ENCODE measurements at regions not wholly inside any gene's neighbourhood (a gene's known extent, or its start where the extent isn't known, plus 50 kb on each side); places are given as distances from the start of the nearest gene placed in this dataset.

GRCh38 chr2:217195658-217196446, 336.0 kb upstream of the TNP1 start:
- Mint-ChIP-seq H3K4me1 (no peaks in the 10 kb centered on the region), H3K4me3 (no peak overlapping the region), H3K27me3 (peaks cover 4% of the 10 kb centered on the region)

GRCh38 chr2:217195016-217195415, 335.2 kb upstream of the TNP1 start:
- peaks cover 4% of the 10 kb centered on the region for H3K27me3 Mint-ChIP-seq

More at GRCh38 chr2:217195658-217196446, 336.0 kb upstream of the TNP1 start:
- CTCF ChIA-PET = interaction anchor here (0.6 kb wide), 1 partner anchor 587 kb away, joined by 3 read pairs; no protein-coding TSS in a partner anchor
- H3K27ac Mint-ChIP-seq = no peak overlapping the region
- DNase-seq = no peak
- H3K9me3 Mint-ChIP-seq = no peaks in the 10 kb centered on the region
- H3K36me3 Mint-ChIP-seq = no peaks in the 10 kb centered on the region

GRCh38 chr2:217193431-217194340, 333.8 kb upstream of the TNP1 start:
- CTCF ChIA-PET = no interaction called here
- H3K27ac Mint-ChIP-seq = no peak overlapping the region
- H3K4me1 Mint-ChIP-seq = no peaks in the 10 kb centered on the region
- H3K27me3 Mint-ChIP-seq = peaks cover 8% of the 10 kb centered on the region
- H3K9me3 Mint-ChIP-seq = no peaks in the 10 kb centered on the region
- H3K4me3 Mint-ChIP-seq = no peak overlapping the region
- no peak for DNase-seq
- no peaks in the 10 kb centered on the region for H3K36me3 Mint-ChIP-seq

More at GRCh38 chr2:217195016-217195415, 335.2 kb upstream of the TNP1 start:
- CTCF ChIA-PET = no interaction called here
- Mint-ChIP-seq H3K27ac (no peak overlapping the region), H3K4me3 (no peak overlapping the region), H3K36me3 (no peaks in the 10 kb centered on the region), H3K4me1 (no peaks in the 10 kb centered on the region), H3K9me3 (no peaks in the 10 kb centered on the region)
- DNase-seq = no peak

GRCh38 chr2:217192366-217192765, 332.5 kb upstream of the TNP1 start:
- Mint-ChIP-seq H3K27me3 (peaks cover 8% of the 10 kb centered on the region), H3K36me3 (no peaks in the 10 kb centered on the region), H3K4me1 (no peaks in the 10 kb centered on the region), H3K9me3 (no peaks in the 10 kb centered on the region), H3K27ac (no peak overlapping the region), H3K4me3 (no peak overlapping the region)
- CTCF ChIA-PET = no interaction called here
- DNase-seq = no peak

GRCh38 chr2:217189747-217190146, 329.9 kb upstream of the TNP1 start:
- Mint-ChIP-seq H3K27ac (no peak overlapping the region), H3K27me3 (peaks cover 4% of the 10 kb centered on the region), H3K36me3 (no peaks in the 10 kb centered on the region), H3K4me1 (no peaks in the 10 kb centered on the region), H3K9me3 (no peaks in the 10 kb centered on the region), H3K4me3 (no peak overlapping the region)
- CTCF ChIA-PET = interaction anchor here (0.6 to 0.9 kb wide), 2 partner anchors 12 to 22 kb away, joined by 3 to 4 read pairs; no protein-coding TSS in a partner anchor
- no peak for DNase-seq

GRCh38 chr2:217189131-217189530, 329.3 kb upstream of the TNP1 start:
- CTCF ChIA-PET = interaction anchor here (0.6 to 0.9 kb wide), 2 partner anchors 11 to 21 kb away, joined by 3 to 4 read pairs; no protein-coding TSS in a partner anchor
- Mint-ChIP-seq H3K9me3 (no peaks in the 10 kb centered on the region), H3K4me3 (no peak overlapping the region), H3K4me1 (no peaks in the 10 kb centered on the region), H3K27me3 (peaks cover 4% of the 10 kb centered on the region), H3K27ac (no peak overlapping the region), H3K36me3 (no peaks in the 10 kb centered on the region)
- DNase-seq = no peak

GRCh38 chr2:217186668-217187159, 326.9 kb upstream of the TNP1 start:
- Mint-ChIP-seq H3K36me3 (no peaks in the 10 kb centered on the region), H3K4me3 (no peak overlapping the region), H3K4me1 (no peaks in the 10 kb centered on the region), H3K27me3 (peaks cover 4% of the 10 kb centered on the region), H3K9me3 (no peaks in the 10 kb centered on the region), H3K27ac (no peak overlapping the region)
- no peak for DNase-seq
- CTCF ChIA-PET = no interaction called here

GRCh38 chr2:217186152-217186551, 326.3 kb upstream of the TNP1 start:
- no peak overlapping the region for H3K4me3 Mint-ChIP-seq
- no peaks in the 10 kb centered on the region for H3K4me1 Mint-ChIP-seq
- no peak overlapping the region for H3K27ac Mint-ChIP-seq
- H3K27me3 Mint-ChIP-seq = peaks cover 4% of the 10 kb centered on the region
- no peaks in the 10 kb centered on the region for H3K9me3 Mint-ChIP-seq
- H3K36me3 Mint-ChIP-seq = no peaks in the 10 kb centered on the region
- CTCF ChIA-PET = no interaction called here
- no peak for DNase-seq

GRCh38 chr2:217185265-217185995, 325.6 kb upstream of the TNP1 start:
- no peaks in the 10 kb centered on the region for H3K36me3 Mint-ChIP-seq
- no peak overlapping the region for H3K27ac Mint-ChIP-seq
- peaks cover 4% of the 10 kb centered on the region for H3K27me3 Mint-ChIP-seq
- H3K9me3 Mint-ChIP-seq = no peaks in the 10 kb centered on the region
- no peaks in the 10 kb centered on the region for H3K4me1 Mint-ChIP-seq
- DNase-seq = no peak
- no peak overlapping the region for H3K4me3 Mint-ChIP-seq
- CTCF ChIA-PET = no interaction called here

GRCh38 chr2:217184242-217184641, 324.4 kb upstream of the TNP1 start:
- CTCF ChIA-PET = no interaction called here
- H3K27ac Mint-ChIP-seq = no peak overlapping the region
- DNase-seq = no peak

GRCh38 chr2:217183471-217183870, 323.6 kb upstream of the TNP1 start:
- Mint-ChIP-seq H3K4me3 (no peak overlapping the region), H3K27me3 (no peaks in the 10 kb centered on the region), H3K36me3 (no peaks in the 10 kb centered on the region), H3K27ac (no peak overlapping the region), H3K9me3 (peaks cover 5% of the 10 kb centered on the region), H3K4me1 (no peaks in the 10 kb centered on the region)
- CTCF ChIA-PET = no interaction called here
- no peak for DNase-seq

More at GRCh38 chr2:217184242-217184641, 324.4 kb upstream of the TNP1 start:
- Mint-ChIP-seq H3K36me3 (no peaks in the 10 kb centered on the region), H3K27me3 (peaks cover 4% of the 10 kb centered on the region), H3K4me3 (no peak overlapping the region), H3K4me1 (no peaks in the 10 kb centered on the region), H3K9me3 (peaks cover 2% of the 10 kb centered on the region)

GRCh38 chr2:217182926-217183325, 323.1 kb upstream of the TNP1 start:
- H3K4me1 Mint-ChIP-seq = no peaks in the 10 kb centered on the region
- no peak for DNase-seq
- no peak overlapping the region for H3K4me3 Mint-ChIP-seq
- peaks cover 6% of the 10 kb centered on the region for H3K9me3 Mint-ChIP-seq
- H3K27ac Mint-ChIP-seq = no peak overlapping the region
- no peaks in the 10 kb centered on the region for H3K36me3 Mint-ChIP-seq
- no peaks in the 10 kb centered on the region for H3K27me3 Mint-ChIP-seq
- CTCF ChIA-PET = no interaction called here

- Mint-ChIP-seq H3K9me3 (peaks cover 6% of the 10 kb centered on the region), H3K27me3 (no peaks in the 10 kb centered on the region), H3K4me3 (no peak overlapping the region), H3K36me3 (no peaks in the 10 kb centered on the region), H3K27ac (no peak overlapping the region), H3K4me1 (no peaks in the 10 kb centered on the region)
- DNase-seq = no peak
- CTCF ChIA-PET = no interaction called here
These were observed 321.6 kb upstream of the TNP1 start for GRCh38 chr2:217181512-217181911.

GRCh38 chr2:217179854-217180253, 320.0 kb upstream of the TNP1 start:
- Mint-ChIP-seq H3K27me3 (no peaks in the 10 kb centered on the region), H3K4me3 (no peak overlapping the region), H3K4me1 (no peaks in the 10 kb centered on the region), H3K36me3 (no peaks in the 10 kb centered on the region), H3K27ac (no peak overlapping the region), H3K9me3 (peaks cover 6% of the 10 kb centered on the region)
- no peak for DNase-seq
- CTCF ChIA-PET = no interaction called here

Data from activated naive CD4-positive, alpha-beta T cell treated with anti-CD3 and anti-CD28 coated beads, Interleukin-2, amount 10 ng/mL, durations not matched to agents 7 days and 5 days (primary cell).